K562 (cell line): ENCODE measurements at regions not wholly inside any gene's neighbourhood (a gene's known extent, or its start where the extent isn't known, plus 50 kb on each side); places are given as distances from the start of the nearest gene placed in this dataset.

Experiments
- ARID2 ChIP-seq: fragments of 450-650 bp; IDR thresholded peaks from 2 replicates; pipeline ENCODE4 v1.6.1; 2017; ENCODE audit warnings: antibody characterized with exemption, mild to moderate bottlenecking
- BCOR ChIP-seq: fragments of 450-650 bp; IDR thresholded peaks from 2 replicates; pipeline ENCODE4 v1.6.1; 2016
- ETV1 ChIP-seq: fragments of 450-650 bp; conservative IDR thresholded peaks from 2 replicates; pipeline ENCODE4 v1.6.1; 2016; ENCODE audit warnings: missing genetic modification characterization, control low read depth, low read depth, missing compliant biosample characterization
- FOSL1 ChIP-seq: fragments of 200-800 bp; sonication (Bioruptor generic); conservative IDR thresholded peaks from 2 replicates; pipeline ENCODE4 v1.6.1; 2016; ENCODE audit warnings: missing genetic modification characterization, missing compliant biosample characterization
- ILK ChIP-seq: fragments of 450-650 bp; IDR thresholded peaks from 2 replicates; pipeline ENCODE4 v1.6.1; 2016; ENCODE audit warnings: missing genetic modification characterization, low read depth, mild to moderate bottlenecking, missing compliant biosample characterization, moderate library complexity, borderline replicate concordance
- MTA2 ChIP-seq: fragments of 450-650 bp; IDR thresholded peaks from 2 replicates; pipeline ENCODE4 v1.6.1; 2016; ENCODE audit warnings: low read depth
- OTX1 ChIP-seq: fragments of 450-650 bp; formaldehyde crosslinking; IDR thresholded peaks from 2 replicates; pipeline ENCODE4 v1.4.0; 2022; ENCODE audit warnings: mild to moderate bottlenecking
- PCBP2 ChIP-seq: fragments of 200-400 bp; formaldehyde crosslinking; IDR thresholded peaks from 2 replicates; pipeline ENCODE4 v1.6.1; 2018; ENCODE audit warnings: low read length, low read depth, mild to moderate bottlenecking, moderate library complexity; ENCODE audit not compliant: poor library complexity, severe bottlenecking
- PURB ChIP-seq: sonication (generic); formaldehyde crosslinking; IDR thresholded peaks from 2 replicates; pipeline ENCODE4 v1.9.0; 2021; ENCODE audit warnings: low read depth, mild to moderate bottlenecking, missing genetic modification reagents
- SMARCB1 ChIP-seq: IDR thresholded peaks from 2 replicates; pipeline ENCODE4 v1.6.1; 2011; ENCODE audit warnings: improper control_type of control experiment, low read depth; ENCODE audit not compliant: insufficient read length
- TCF3 ChIP-seq: sonication (generic); formaldehyde crosslinking; IDR thresholded peaks from 2 replicates; pipeline ENCODE4 v1.4.0; 2020; ENCODE audit warnings: mild to moderate bottlenecking, missing genetic modification reagents
- TRIM24 ChIP-seq, 2 experiments: fragments of 450-650 bp; IDR thresholded peaks; 2 replicates each; pipeline ENCODE4 v1.6.1; 2016
- YBX1 ChIP-seq: fragments of 450-650 bp; IDR thresholded peaks from 2 replicates; pipeline ENCODE4 v1.7.1; 2016; ENCODE audit warnings: mild to moderate bottlenecking
- ZC3H11A ChIP-seq: IDR thresholded peaks from 2 replicates; pipeline ENCODE4 v1.6.1; 2012; ENCODE audit warnings: low read depth, low read length, improper control_type of control experiment
- ZNF584 ChIP-seq: fragments of 200-800 bp; sonication (Bioruptor generic); IDR thresholded peaks from 2 replicates; pipeline ENCODE4 v1.6.1; 2016; ENCODE audit warnings: low read depth, mild to moderate bottlenecking, missing genetic modification characterization, missing compliant biosample characterization
- TF ChIP-seq, protein P1 (sequence below): fragments of 250-450 bp; sonication (Bioruptor Pico); IDR thresholded peaks from 2 replicates; pipeline ENCODE4 v1.4.0; 2020
- TF ChIP-seq, protein P2 (sequence below), 2 experiments: IDR thresholded peaks in 1 of 2; conservative IDR thresholded peaks in 1 of 2; 2 replicates each; pipeline ENCODE4 v1.6.1; 2016; ENCODE audit warnings: low read depth in 2 of 2, mild to moderate bottlenecking in 1 of 2, missing compliant biosample characterization in 1 of 2, missing genetic modification characterization in 1 of 2, moderate library complexity in 1 of 2
- TF ChIP-seq, protein P3 (sequence below): IDR thresholded peaks from 2 replicates; pipeline ENCODE4 v1.6.1; 2012; ENCODE audit warnings: low read depth, low read length, improper control_type of control experiment, borderline replicate concordance

DNA sequence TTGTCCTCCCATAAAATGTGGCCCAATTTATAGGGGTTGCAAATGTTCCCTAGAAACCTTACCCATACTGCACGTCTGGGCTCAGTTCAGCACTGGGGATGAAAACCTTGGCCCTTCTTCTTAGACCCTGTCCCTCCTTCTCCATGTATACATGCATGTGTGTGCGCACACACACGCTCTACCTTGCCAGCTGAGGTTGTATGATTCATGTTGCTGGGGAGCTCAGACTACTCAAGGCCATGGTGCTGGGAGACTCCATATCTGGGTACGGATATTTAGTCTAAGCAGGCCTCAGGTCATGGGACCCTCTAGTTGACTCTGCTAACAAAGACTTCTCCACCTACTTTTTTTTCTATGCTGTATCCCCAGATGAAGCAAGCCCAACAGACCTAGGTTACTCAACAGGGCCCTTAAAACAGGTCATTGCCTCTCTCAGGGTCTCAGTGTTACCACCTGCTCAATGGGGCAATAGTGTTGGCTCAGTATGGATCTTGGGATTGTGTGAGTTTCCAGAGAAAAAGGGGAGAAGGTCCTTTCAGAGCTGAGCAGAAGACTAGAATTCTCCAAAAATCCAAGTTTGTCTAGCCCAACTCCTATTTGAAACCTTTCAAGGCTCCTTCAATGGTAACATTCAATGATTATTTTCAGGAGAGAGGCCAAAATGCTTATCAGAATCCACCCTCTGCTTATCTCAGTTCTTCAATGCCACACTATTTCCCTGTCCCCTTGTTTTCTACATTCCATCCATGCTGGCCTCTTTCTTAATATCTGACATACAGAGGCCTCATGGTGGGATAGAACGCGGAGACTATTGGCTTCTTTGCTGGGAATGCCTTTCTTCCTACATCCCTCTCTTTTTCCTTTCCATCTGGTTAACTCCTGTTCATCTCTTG, 123.6 kb upstream of the PITX1 start (continued):
- TF ChIP-seq, protein P1, sequence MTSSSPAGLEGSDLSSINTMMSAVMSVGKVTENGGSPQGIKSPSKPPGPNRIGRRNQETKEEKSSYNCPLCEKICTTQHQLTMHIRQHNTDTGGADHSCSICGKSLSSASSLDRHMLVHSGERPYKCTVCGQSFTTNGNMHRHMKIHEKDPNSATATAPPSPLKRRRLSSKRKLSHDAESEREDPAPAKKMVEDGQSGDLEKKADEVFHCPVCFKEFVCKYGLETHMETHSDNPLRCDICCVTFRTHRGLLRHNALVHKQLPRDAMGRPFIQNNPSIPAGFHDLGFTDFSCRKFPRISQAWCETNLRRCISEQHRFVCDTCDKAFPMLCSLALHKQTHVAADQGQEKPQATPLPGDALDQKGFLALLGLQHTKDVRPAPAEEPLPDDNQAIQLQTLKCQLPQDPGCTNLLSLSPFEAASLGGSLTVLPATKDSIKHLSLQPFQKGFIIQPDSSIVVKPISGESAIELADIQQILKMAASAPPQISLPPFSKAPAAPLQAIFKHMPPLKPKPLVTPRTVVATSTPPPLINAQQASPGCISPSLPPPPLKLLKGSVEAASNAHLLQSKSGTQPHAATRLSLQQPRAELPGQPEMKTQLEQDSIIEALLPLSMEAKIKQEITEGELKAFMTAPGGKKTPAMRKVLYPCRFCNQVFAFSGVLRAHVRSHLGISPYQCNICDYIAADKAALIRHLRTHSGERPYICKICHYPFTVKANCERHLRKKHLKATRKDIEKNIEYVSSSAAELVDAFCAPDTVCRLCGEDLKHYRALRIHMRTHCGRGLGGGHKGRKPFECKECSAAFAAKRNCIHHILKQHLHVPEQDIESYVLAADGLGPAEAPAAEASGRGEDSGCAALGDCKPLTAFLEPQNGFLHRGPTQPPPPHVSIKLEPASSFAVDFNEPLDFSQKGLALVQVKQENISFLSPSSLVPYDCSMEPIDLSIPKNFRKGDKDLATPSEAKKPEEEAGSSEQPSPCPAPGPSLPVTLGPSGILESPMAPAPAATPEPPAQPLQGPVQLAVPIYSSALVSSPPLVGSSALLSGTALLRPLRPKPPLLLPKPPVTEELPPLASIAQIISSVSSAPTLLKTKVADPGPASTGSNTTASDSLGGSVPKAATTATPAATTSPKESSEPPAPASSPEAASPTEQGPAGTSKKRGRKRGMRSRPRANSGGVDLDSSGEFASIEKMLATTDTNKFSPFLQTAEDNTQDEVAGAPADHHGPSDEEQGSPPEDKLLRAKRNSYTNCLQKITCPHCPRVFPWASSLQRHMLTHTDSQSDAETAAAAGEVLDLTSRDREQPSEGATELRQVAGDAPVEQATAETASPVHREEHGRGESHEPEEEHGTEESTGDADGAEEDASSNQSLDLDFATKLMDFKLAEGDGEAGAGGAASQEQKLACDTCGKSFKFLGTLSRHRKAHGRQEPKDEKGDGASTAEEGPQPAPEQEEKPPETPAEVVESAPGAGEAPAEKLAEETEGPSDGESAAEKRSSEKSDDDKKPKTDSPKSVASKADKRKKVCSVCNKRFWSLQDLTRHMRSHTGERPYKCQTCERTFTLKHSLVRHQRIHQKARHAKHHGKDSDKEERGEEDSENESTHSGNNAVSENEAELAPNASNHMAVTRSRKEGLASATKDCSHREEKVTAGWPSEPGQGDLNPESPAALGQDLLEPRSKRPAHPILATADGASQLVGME (CRISPR knock-in tag): no peak
- TF ChIP-seq TCF3 (CRISPR knock-in tag): peak; percentile 74
- no peak for TF ChIP-seq PCBP2
- TF ChIP-seq SMARCB1: no peak
- no peak for TF ChIP-seq ZC3H11A
- TF ChIP-seq FOSL1 (tag): no peak
- no peak for TF ChIP-seq YBX1
- TF ChIP-seq BCOR: peak; percentile 99
- no peak for TF ChIP-seq PURB (CRISPR knock-in tag)
- TF ChIP-seq, protein P2, sequence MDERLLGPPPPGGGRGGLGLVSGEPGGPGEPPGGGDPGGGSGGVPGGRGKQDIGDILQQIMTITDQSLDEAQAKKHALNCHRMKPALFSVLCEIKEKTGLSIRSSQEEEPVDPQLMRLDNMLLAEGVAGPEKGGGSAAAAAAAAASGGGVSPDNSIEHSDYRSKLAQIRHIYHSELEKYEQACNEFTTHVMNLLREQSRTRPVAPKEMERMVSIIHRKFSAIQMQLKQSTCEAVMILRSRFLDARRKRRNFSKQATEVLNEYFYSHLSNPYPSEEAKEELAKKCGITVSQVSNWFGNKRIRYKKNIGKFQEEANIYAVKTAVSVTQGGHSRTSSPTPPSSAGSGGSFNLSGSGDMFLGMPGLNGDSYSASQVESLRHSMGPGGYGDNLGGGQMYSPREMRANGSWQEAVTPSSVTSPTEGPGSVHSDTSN (CRISPR knock-in tag; IDR thresholded peaks at IDR 0.05; ENCODE audit: low read depth): no peak
- TF ChIP-seq, protein P2 (tag; conservative IDR thresholded peaks at IDR 0.05; ENCODE audit: low read depth): no peak
- TF ChIP-seq OTX1 (CRISPR knock-in tag): no peak
- no peak for TF ChIP-seq ZNF584 (CRISPR knock-in tag)
- TF ChIP-seq ARID2: no peak
- TF ChIP-seq ILK (tag): no peak
- TF ChIP-seq, protein P3, sequence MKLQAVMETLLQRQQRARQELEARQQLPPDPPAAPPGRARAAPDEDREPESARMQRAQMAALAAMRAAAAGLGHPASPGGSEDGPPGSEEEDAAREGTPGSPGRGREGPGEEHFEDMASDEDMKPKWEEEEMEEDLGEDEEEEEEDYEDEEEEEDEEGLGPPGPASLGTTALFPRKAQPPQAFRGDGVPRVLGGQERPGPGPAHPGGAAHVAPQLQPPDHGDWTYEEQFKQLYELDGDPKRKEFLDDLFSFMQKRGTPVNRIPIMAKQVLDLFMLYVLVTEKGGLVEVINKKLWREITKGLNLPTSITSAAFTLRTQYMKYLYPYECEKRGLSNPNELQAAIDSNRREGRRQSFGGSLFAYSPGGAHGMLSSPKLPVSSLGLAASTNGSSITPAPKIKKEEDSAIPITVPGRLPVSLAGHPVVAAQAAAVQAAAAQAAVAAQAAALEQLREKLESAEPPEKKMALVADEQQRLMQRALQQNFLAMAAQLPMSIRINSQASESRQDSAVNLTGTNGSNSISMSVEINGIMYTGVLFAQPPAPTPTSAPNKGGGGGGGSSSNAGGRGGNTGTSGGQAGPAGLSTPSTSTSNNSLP: no peak
- TF ChIP-seq TRIM24 (IDR thresholded peaks at IDR 0.05): peak; percentile 45 to 63; a peak in 2 of 4 replicates
- TF ChIP-seq MTA2: peak; percentile 62; the same call in 1 of the 2 replicates
- TF ChIP-seq ETV1: no peak
